ENCODE measurements at regions not wholly inside any gene's neighbourhood (a gene's known extent, or its start where the extent isn't known, plus 50 kb on each side); places are given as distances from the start of the nearest gene placed in this dataset.

GRCh38 chr3:18529631-18530030 is 104.5 kb upstream of the SATB1 start:
- ChIA-PET POLR2A (ENCODE audit: partially characterized antibody) (no interaction called here), CTCF (ENCODE audit: partially characterized antibody) (interaction anchor here (1.1 to 1.6 kb wide), 2 partner anchors 16 to 29 kb away, joined by 3 to 4 read pairs; no protein-coding TSS in a partner anchor)
- Histone ChIP-seq H2AK5ac (ENCODE audit: low read depth, low read length) (no peak overlapping the region), H2BK15ac (ENCODE audit: low read length) (no peak overlapping the region), H2BK5ac (ENCODE audit: low read depth, low read length) (no peak overlapping the region), H3K36me3 (ENCODE audit: control insufficient read depth in 2 of 4, insufficient read depth in 4 of 4, low read length in 3 of 4) (no peaks in the 10 kb centered on the region), H2BK20ac (ENCODE audit: low read length) (no peak overlapping the region), H2BK120ac (replicated peaks; ENCODE audit: low read depth, low read length) (no peak overlapping the region), H4K5ac (ENCODE audit: insufficient read length, low read depth, low read length) (no peak overlapping the region), H2AFZ (ENCODE audit: low read length) (no peak overlapping the region), H4K8ac (ENCODE audit: extremely low read depth, insufficient read depth, low read length) (no peak overlapping the region), H3K4me3 (ENCODE audit: extremely low read depth in 1 of 4, insufficient read depth in 2 of 4, low read depth in 3 of 4, low read length in 4 of 4) (no peak overlapping the region), H2BK12ac (ENCODE audit: low read depth, low read length) (no peak overlapping the region), H3K9ac (replicated peaks in 1 of 4; ENCODE audit: extremely low read depth in 1 of 4, low read depth in 3 of 4, low read length in 3 of 4) (no peak overlapping the region), H3K23me2 (ENCODE audit: low read depth, low read length) (no peaks in the 10 kb centered on the region), H3K14ac (ENCODE audit: insufficient read length) (no peak overlapping the region), H3K27ac (ENCODE audit: low read depth, low read length) (no peak overlapping the region), H3K23ac (ENCODE audit: insufficient read length) (no peak overlapping the region), H3K4me1 (replicated peaks in 1 of 4; ENCODE audit: control insufficient read depth in 3 of 4, insufficient read depth in 4 of 4, low read length in 3 of 4) (no peaks in the 10 kb centered on the region), H3K79me2 (ENCODE audit: control insufficient read depth in 1 of 2, insufficient read depth in 2 of 2, low read length in 2 of 2) (no peaks in the 10 kb centered on the region), H4K91ac (replicated peaks; ENCODE audit: insufficient read length, low read length) (no peak overlapping the region), H3K4ac (replicated peaks; ENCODE audit: insufficient read length, low read depth, low read length) (no peak overlapping the region), H3K18ac (ENCODE audit: extremely low read depth, low read length) (no peak overlapping the region), H3K27me3 (replicated peaks in 1 of 4; ENCODE audit: control insufficient read depth in 3 of 4, extremely low read depth in 1 of 4, insufficient read depth in 3 of 4, low read length in 3 of 4) (no peaks in the 10 kb centered on the region), H4K20me1 (replicated peaks in 1 of 2; ENCODE audit: control insufficient read depth in 1 of 2, insufficient read depth in 2 of 2, low read length in 2 of 2) (no peaks in the 10 kb centered on the region), H3K9me3 (ENCODE audit: insufficient read depth in 2 of 2, low read depth in 1 of 2, low read length in 1 of 2) (0 out of 4 replicates have a peak, but pooled peaks cover 0 to 3% of the 10 kb centered on the region in 2 experiments), H3K79me1 (ENCODE audit: low read depth, low read length) (no peaks in the 10 kb centered on the region), H3K56ac (replicated peaks; ENCODE audit: insufficient read length, low read depth, low read length) (no peak overlapping the region), H3K4me2 (ENCODE audit: insufficient read depth in 1 of 2, low read depth in 2 of 2, low read length in 2 of 2) (no peak overlapping the region)
- DNase-seq (ENCODE audit: low read depth in 1 of 2, low spot score in 2 of 2) (no peak), FAIRE-seq (no peak)
- WGBS, 2 experiments (ENCODE audit: extremely low coverage in 1 of 2, insufficient coverage in 1 of 2, insufficient read length in 1 of 2, insufficient replicate concordance in 2 of 2, low coverage in 1 of 2, low lambda C conversion rate in 2 of 2, missing lambda C conversion rate in 1 of 2): 93% methylated on average over 1 of the region's 1 CpG; no CpG with 5 or more reads in 1 of the 2 experiments
- TF ChIP-seq, protein P1, sequence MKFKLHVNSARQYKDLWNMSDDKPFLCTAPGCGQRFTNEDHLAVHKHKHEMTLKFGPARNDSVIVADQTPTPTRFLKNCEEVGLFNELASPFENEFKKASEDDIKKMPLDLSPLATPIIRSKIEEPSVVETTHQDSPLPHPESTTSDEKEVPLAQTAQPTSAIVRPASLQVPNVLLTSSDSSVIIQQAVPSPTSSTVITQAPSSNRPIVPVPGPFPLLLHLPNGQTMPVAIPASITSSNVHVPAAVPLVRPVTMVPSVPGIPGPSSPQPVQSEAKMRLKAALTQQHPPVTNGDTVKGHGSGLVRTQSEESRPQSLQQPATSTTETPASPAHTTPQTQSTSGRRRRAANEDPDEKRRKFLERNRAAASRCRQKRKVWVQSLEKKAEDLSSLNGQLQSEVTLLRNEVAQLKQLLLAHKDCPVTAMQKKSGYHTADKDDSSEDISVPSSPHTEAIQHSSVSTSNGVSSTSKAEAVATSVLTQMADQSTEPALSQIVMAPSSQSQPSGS (IDR thresholded peaks at IDR 0.05; ENCODE audit: low read length): no peak
- TF ChIP-seq PHF8 (conservative IDR thresholded peaks at IDR 0.05; ENCODE audit: low read depth, low read length): no peak
- no peak for TF ChIP-seq CEBPB (IDR thresholded peaks at IDR 0.05; ENCODE audit: low read depth, low read length)
- no peak for TF ChIP-seq YY1 (IDR thresholded peaks at IDR 0.05; ENCODE audit: low read depth, low read length)
- TF ChIP-seq, protein P2, sequence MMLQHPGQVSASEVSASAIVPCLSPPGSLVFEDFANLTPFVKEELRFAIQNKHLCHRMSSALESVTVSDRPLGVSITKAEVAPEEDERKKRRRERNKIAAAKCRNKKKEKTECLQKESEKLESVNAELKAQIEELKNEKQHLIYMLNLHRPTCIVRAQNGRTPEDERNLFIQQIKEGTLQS (IDR thresholded peaks at IDR 0.05; ENCODE audit: insufficient read depth, low read depth, low read length): no peak
- no peak for TF ChIP-seq RBBP5 (IDR thresholded peaks at IDR 0.05; ENCODE audit: borderline replicate concordance, low read depth, low read length)
- no peak for TF ChIP-seq NANOG (IDR thresholded peaks at IDR 0.05; ENCODE audit: insufficient read depth, low read depth, low read length, poor library complexity, severe bottlenecking)
- TF ChIP-seq E2F6 (IDR thresholded peaks at IDR 0.05): no peak
- TF ChIP-seq SRF (IDR thresholded peaks at IDR 0.05; ENCODE audit: low read depth, low read length): no peak
- TF ChIP-seq BRCA1 (IDR thresholded peaks at IDR 0.05; ENCODE audit: low read depth, low read length): no peak
- TF ChIP-seq TEAD4 (IDR thresholded peaks at IDR 0.05; ENCODE audit: low read depth, low read length): no peak
- no peak for TF ChIP-seq POLR2AphosphoS5 (IDR thresholded peaks at IDR 0.05; ENCODE audit: low read depth, low read length)

Data from H1 (cell line).